Tongue (tissue), 1 donor: ENCODE measurements at regions not wholly inside any gene's neighbourhood (a gene's known extent, or its start where the extent isn't known, plus 50 kb on each side); places are given as distances from the start of the nearest gene placed in this dataset.

Source experiments
- DNase-seq: peaks from one replicate; pipeline ENCODE4 v3.0.0-alpha.2; 2015

GRCh38 chr1:75083848-75084514, 50.2 kb upstream of the LHX8 start:
- DNase-seq: no peak
